HAP-1 (cell line): ENCODE measurements at regions not wholly inside any gene's neighbourhood (a gene's known extent, or its start where the extent isn't known, plus 50 kb on each side); places are given as distances from the start of the nearest gene placed in this dataset.

Experiments
- DNase-seq, 2 experiments: peaks; one replicate each; pipeline ENCODE4 v3.0.0-alpha.2; 2016 to 2020; ENCODE audit warnings: low spot score in 2 of 2
- H3K27me3 ChIP-seq: fragments of 250-450 bp; sonication (Bioruptor Pico); 2 replicates; pipeline ENCODE4 v1.5.1; 2020; ENCODE audit warnings: low read depth, mild to moderate bottlenecking, moderate library complexity
- H3K36me3 ChIP-seq: fragments of 250-450 bp; sonication (Bioruptor Pico); replicated peaks from 2 replicates; pipeline ENCODE4 v1.5.1; 2020; ENCODE audit warnings: mild to moderate bottlenecking
- H3K4me1 ChIP-seq: fragments of 250-450 bp; sonication (Bioruptor Pico); 2 replicates; pipeline ENCODE4 v1.5.1; 2020; ENCODE audit warnings: mild to moderate bottlenecking
- H3K4me3 ChIP-seq: fragments of 250-450 bp; sonication (Bioruptor Pico); 2 replicates; pipeline ENCODE4 v1.5.1; 2020; ENCODE audit warnings: mild to moderate bottlenecking, moderate library complexity
- H3K9me3 ChIP-seq: fragments of 250-450 bp; sonication (Bioruptor Pico); 2 replicates; pipeline ENCODE4 v1.5.1; 2020; ENCODE audit warnings: mild to moderate bottlenecking, moderate library complexity
- in situ Hi-C: fragments of 300-500 bp; cut with MboI; formaldehyde crosslinking; loops from 3 replicates; pipeline ENCODE4 v1.14.3; 2020; ENCODE audit warnings: low sequenced_read_pairs, inconsistent platforms, mixed read lengths

DNA sequence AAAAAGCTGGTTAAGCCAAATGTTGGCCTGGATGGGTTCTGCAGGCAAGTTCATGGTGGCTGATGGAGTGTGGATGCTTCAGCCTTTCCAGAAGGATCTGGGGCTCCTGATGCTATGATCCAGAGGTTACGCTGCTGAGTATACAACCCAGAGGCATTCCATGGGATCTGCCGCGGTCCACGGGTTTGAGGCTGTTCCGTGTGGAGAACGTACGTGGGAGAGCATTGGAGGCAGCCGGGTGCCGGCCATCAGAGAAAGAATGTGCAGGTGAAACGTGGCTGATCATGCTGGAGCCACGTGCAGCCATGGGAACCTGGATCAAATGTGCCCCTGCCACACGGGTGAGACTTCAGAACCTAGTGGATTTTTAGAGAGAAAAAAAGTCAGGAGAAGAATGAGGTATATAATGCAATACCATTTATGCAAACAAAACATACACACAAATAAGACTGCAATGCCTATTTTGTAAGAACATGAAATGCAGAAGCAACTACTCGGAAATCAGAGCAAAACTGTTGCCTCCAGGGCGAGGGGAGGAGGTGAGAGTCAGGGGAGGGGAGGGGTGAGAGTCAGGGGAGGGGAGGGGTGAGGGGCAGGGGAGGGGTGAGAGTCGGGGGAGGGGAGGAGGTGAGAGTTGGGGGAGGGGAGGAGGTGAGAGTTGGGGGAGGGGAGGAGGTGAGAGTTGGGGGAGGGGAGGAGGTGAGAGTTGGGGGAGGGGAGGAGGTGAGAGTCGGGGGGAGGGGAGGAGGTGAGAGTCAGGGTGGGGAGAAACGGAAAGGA, 116.5 kb upstream of the C1orf174 start:
- H3K36me3 ChIP-seq, result no peaks in the 10 kb centered on the region
- H3K4me1 ChIP-seq, result no peaks in the 10 kb centered on the region
- H3K4me3 ChIP-seq, result no peak overlapping the region
- DNase-seq, result no peak
- in situ Hi-C loops, result no loop called here
- H3K27me3 ChIP-seq, result no peaks in the 10 kb centered on the region
- H3K9me3 ChIP-seq, result no peaks in the 10 kb centered on the region

GRCh38 chr1:4017636-4018365, 117.7 kb upstream of the C1orf174 start:
- no peaks in the 10 kb centered on the region for H3K27me3 ChIP-seq
- no peak for DNase-seq
- in situ Hi-C loops, result no loop called here

DNA sequence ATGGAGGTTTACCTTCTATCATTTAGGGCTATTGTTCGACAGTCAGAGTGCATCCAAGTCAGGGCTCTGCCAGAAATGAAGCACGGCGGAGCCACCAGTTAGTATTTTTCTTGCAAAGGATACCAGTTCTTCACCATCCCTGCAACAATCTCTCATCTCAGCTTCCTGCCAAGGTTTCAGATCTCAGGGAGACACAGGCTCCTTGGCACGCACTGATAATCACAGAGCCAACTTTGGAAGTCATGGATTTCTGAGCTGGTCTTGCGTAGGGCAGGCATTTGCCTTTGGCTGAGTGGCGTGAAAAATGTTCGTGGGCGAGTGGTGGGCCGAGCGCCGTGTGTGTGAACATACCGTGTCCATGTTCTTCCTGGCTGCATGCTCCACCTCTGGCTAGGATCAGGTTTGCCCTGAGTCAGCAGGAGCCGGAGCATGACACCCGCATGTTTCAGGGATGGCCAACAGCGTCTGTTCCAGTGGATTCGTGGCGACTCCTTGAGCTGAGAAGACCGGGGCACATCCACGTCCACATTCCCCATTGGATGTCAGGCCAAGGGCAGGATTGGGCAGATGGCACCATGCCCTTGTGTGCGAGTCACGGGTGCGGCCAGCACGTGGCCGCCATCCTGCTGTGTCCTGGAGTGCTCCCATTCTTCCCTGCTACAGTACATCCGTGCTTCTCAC, 118.5 kb upstream of the C1orf174 start:
- H3K36me3 ChIP-seq, result no peaks in the 10 kb centered on the region
- no peaks in the 10 kb centered on the region for H3K9me3 ChIP-seq
- DNase-seq, result no peak
- no peak overlapping the region for H3K4me3 ChIP-seq
- H3K4me1 ChIP-seq, result no peaks in the 10 kb centered on the region
- in situ Hi-C loops, result no loop called here
- H3K27me3 ChIP-seq, result no peaks in the 10 kb centered on the region

More at GRCh38 chr1:4017636-4018365, 117.7 kb upstream of the C1orf174 start:
- H3K36me3 ChIP-seq, result no peaks in the 10 kb centered on the region
- no peaks in the 10 kb centered on the region for H3K4me1 ChIP-seq
- no peak overlapping the region for H3K4me3 ChIP-seq
- no peaks in the 10 kb centered on the region for H3K9me3 ChIP-seq

- no peak overlapping the region for H3K4me3 ChIP-seq
- no peaks in the 10 kb centered on the region for H3K4me1 ChIP-seq
- in situ Hi-C loops, result no loop called here
- DNase-seq, result no peak
- H3K36me3 ChIP-seq, result no peaks in the 10 kb centered on the region
- H3K9me3 ChIP-seq, result no peaks in the 10 kb centered on the region
- no peaks in the 10 kb centered on the region for H3K27me3 ChIP-seq
These were observed 119.1 kb upstream of the C1orf174 start for GRCh38 chr1:4019147-4019521.

DNA sequence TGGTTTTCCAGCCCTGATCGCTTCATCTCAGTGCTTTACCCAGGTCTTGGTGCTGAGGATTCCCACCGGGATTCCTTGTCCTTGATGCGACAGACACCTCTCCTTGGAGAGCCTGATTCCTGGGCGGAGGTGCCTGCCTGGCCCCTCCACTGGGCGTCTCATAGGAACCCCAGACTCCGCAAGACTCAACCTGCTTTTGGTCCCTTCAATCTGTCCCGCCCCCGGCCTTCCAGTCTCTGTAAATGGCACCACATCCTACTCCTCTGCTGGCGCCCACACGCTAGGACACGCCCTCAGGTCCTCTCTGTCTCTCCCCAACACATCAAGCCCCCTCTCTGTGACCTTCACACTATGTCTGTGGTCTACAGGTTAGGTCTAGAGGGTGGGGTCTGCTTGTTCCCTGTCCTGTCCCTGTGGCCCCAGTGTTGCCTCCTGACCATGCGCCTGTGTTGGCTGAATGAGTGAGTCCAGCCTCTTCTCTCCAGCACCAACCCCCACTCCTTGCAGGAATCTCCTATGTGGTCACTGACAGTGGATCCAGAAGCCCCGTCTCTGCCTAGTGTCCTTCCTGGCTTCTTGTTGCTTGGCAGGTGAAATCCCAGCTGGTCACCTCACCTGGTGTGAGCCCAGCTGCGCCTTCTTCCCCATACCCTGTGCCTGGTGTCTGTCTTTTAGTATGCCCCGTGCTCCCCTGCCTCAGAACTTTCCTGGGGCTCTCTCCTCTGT, 119.7 kb upstream of the C1orf174 start:
- no peak for DNase-seq
- Histone ChIP-seq H3K9me3 (no peaks in the 10 kb centered on the region), H3K4me1 (no peaks in the 10 kb centered on the region), H3K4me3 (no peak overlapping the region), H3K36me3 (no peaks in the 10 kb centered on the region), H3K27me3 (no peaks in the 10 kb centered on the region)
- in situ Hi-C loops, result no loop called here

DNA sequence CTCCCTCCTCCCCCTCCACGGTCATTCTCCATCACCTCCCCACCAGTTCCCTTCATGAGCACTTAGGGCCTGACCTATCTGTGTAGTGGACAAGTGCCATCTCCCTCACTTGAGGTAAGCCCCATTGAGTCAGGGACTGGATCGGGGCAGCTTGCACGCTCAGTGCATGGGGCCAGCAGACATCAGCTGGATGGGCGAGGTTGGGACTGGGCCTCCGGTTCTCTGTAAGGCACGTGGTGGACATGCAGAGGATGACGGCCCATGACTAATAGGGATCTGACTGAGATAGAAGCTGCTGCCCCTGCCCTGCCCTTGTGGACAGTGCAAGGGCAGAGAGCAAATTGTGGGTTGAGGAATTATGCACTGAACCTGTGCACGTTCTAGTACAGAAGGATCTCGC, 120.4 kb upstream of the C1orf174 start:
- H3K36me3 ChIP-seq, result no peaks in the 10 kb centered on the region
- H3K4me1 ChIP-seq, result no peaks in the 10 kb centered on the region
- DNase-seq, result no peak
- no peaks in the 10 kb centered on the region for H3K9me3 ChIP-seq
- in situ Hi-C loops, result no loop called here
- H3K4me3 ChIP-seq, result no peak overlapping the region
- H3K27me3 ChIP-seq, result no peaks in the 10 kb centered on the region

- in situ Hi-C loops, result no loop called here
- DNase-seq, result no peak
- Histone ChIP-seq H3K9me3 (no peaks in the 10 kb centered on the region), H3K4me1 (no peaks in the 10 kb centered on the region), H3K27me3 (no peaks in the 10 kb centered on the region), H3K4me3 (no peak overlapping the region), H3K36me3 (no peaks in the 10 kb centered on the region)
These were observed 121.3 kb upstream of the C1orf174 start for GRCh38 chr1:4021136-4021973.

DNA sequence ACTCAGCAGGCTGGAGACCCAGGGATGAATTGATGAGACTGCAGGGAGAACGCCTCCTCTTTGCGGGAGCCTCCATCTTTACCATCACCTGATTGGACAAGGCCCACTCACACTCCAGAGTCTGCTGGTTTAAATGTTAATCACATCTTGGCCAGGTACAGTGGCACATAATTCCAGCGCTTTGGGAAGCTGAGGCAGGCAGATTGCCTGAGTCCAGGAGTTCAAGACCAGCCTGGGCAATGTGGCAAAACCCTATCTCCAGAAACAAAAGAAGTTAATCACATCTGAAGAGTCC, 121.8 kb upstream of the C1orf174 start:
- Histone ChIP-seq H3K27me3 (no peaks in the 10 kb centered on the region), H3K36me3 (no peaks in the 10 kb centered on the region), H3K4me1 (no peaks in the 10 kb centered on the region), H3K4me3 (no peak overlapping the region), H3K9me3 (no peaks in the 10 kb centered on the region)
- no peak for DNase-seq
- in situ Hi-C loops, result no loop called here

GRCh38 chr1:4022715-4023114, 122.6 kb upstream of the C1orf174 start:
- no peak for DNase-seq
- H3K4me1 ChIP-seq, result no peaks in the 10 kb centered on the region
- H3K4me3 ChIP-seq, result no peak overlapping the region
- in situ Hi-C loops, result no loop called here
- H3K27me3 ChIP-seq, result no peaks in the 10 kb centered on the region
- no peaks in the 10 kb centered on the region for H3K9me3 ChIP-seq
- no peaks in the 10 kb centered on the region for H3K36me3 ChIP-seq

- in situ Hi-C loops, result no loop called here
- H3K36me3 ChIP-seq, result no peaks in the 10 kb centered on the region
- no peak overlapping the region for H3K4me3 ChIP-seq
- no peaks in the 10 kb centered on the region for H3K4me1 ChIP-seq
- DNase-seq, result no peak
- 0 out of 2 replicates have a peak, but pooled peaks cover 2% of the 10 kb centered on the region for H3K27me3 ChIP-seq
- H3K9me3 ChIP-seq, result no peaks in the 10 kb centered on the region
These were observed 123.6 kb upstream of the C1orf174 start for GRCh38 chr1:4023678-4024077.

DNA sequence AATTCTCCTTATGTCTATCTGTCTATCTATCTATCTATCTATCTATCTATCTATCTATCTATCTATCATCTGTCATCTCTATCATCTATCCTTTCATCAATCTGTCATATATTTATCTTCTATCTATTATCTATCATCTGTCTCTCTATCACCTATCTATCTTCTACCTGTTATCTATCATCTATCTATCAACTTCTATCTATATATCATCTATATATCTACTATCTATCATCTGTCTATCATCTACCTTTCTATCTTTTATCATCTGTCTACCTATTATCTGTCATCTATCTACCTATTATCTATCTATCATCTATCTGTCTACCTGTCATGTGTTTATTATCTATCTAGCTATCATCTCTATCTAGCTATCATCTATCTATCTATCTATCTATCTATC, 124.7 kb upstream of the C1orf174 start:
- no peaks in the 10 kb centered on the region for H3K4me1 ChIP-seq

GRCh38 chr1:4025752-4026151, 125.7 kb upstream of the C1orf174 start:
- H3K36me3 ChIP-seq, result no peaks in the 10 kb centered on the region
- H3K9me3 ChIP-seq, result no peaks in the 10 kb centered on the region
- no peak overlapping the region for H3K4me3 ChIP-seq
- no peaks in the 10 kb centered on the region for H3K4me1 ChIP-seq
- DNase-seq, result no peak
- 0 out of 2 replicates have a peak, but pooled peaks cover 5% of the 10 kb centered on the region for H3K27me3 ChIP-seq
- in situ Hi-C loops, result no loop called here

More for the DNA sequence above, 124.7 kb upstream of the C1orf174 start:
- 0 out of 2 replicates have a peak, but pooled peaks cover 5% of the 10 kb centered on the region for H3K27me3 ChIP-seq
- in situ Hi-C loops, result no loop called here
- no peaks in the 10 kb centered on the region for H3K9me3 ChIP-seq
- DNase-seq, result no peak
- H3K36me3 ChIP-seq, result no peaks in the 10 kb centered on the region
- H3K4me3 ChIP-seq, result no peak overlapping the region

DNA sequence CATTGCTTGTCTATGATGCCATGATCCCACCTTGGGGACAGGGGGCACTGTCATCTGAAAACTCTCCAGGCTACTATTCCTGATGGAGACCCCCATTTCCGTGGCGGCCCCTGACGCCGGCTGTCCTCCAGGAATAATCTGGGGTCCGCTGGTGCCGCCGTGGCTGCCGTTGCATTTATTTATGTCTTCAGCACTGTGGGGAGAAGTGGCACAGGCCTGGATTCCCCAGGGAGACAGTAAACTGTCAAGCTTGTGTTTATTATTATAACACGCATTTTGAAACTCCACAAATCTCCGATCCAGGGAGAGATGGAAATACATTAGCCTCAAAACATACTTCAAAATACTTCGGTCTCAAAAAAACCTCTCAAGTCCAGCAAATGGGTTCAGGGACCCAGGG, 126.9 kb upstream of the C1orf174 start:
- H3K4me1 ChIP-seq, result no peaks in the 10 kb centered on the region
- no peaks in the 10 kb centered on the region for H3K9me3 ChIP-seq
- 0 out of 2 replicates have a peak, but pooled peaks cover 5% of the 10 kb centered on the region for H3K27me3 ChIP-seq
- H3K4me3 ChIP-seq, result no peak overlapping the region
- H3K36me3 ChIP-seq, result no peaks in the 10 kb centered on the region
- DNase-seq, result no peak
- in situ Hi-C loops, result no loop called here
